IMR-90 (cell line): ENCODE measurements at regions not wholly inside any gene's neighbourhood (a gene's known extent, or its start where the extent isn't known, plus 50 kb on each side); places are given as distances from the start of the nearest gene placed in this dataset.

Experiments
- ATAC-seq: fragments of 200-7000 bp; cut with Tn5 transposase; 2 replicates; pipeline ENCODE4 v1.9.1; 2020; ENCODE audit warnings: low read depth, mild to moderate bottlenecking, moderate library complexity
- BruUV-seq: library from RNA; stranded (reverse); fragments of 400-500 nt; replicated peaks from 2 replicates; lab custom pipeline; 2021; lab: Mats Ljungman, UMichigan
- CTCF ChIA-PET: fragments of 300-600 bp; formaldehyde crosslinking; extraction: SDS; loops from one replicate; lab custom pipeline; 2021; ENCODE audit warnings: antibody characterized with exemption; lab: Yijun Ruan, JAX
- POLR2A ChIA-PET: fragments of 300-600 bp; sonication (Branson Sonifier 250); formaldehyde crosslinking; loops from one replicate; lab custom pipeline; 2022; ENCODE audit warnings: antibody characterized with exemption; ENCODE audit not compliant: unreplicated experiment; lab: Charles Lee
- DNase-seq: peaks from one replicate; pipeline ENCODE4 v3.0.0; 2013
- H2AFZ ChIP-seq: replicated peaks from 2 replicates; pipeline ENCODE3; 2013; ENCODE audit warnings: low read length, mild to moderate bottlenecking; ENCODE audit not compliant: poor library complexity
- H2AK5ac ChIP-seq: 2 replicates; pipeline ENCODE4 v1.6.1; 2013; ENCODE audit warnings: low read depth, low read length, inconsistent platforms
- H2AK9ac ChIP-seq: replicated peaks from 2 replicates; pipeline ENCODE3; 2013; ENCODE audit warnings: mild to moderate bottlenecking, low read depth, low read length, moderate library complexity; ENCODE audit not compliant: poor library complexity
- H2BK120ac ChIP-seq: 2 replicates; pipeline ENCODE4 v1.6.1; 2013; ENCODE audit warnings: low read depth, low read length, inconsistent platforms
- H2BK15ac ChIP-seq: 3 replicates; pipeline ENCODE4 v1.6.1; 2013; ENCODE audit warnings: low read depth, low read length, inconsistent platforms
- H2BK20ac ChIP-seq: 2 replicates; pipeline ENCODE4 v1.6.1; 2013; ENCODE audit warnings: low read depth, mild to moderate bottlenecking, inconsistent platforms, low read length, moderate library complexity
- H2BK5ac ChIP-seq: 2 replicates; pipeline ENCODE4 v1.6.1; 2013; ENCODE audit warnings: mild to moderate bottlenecking, low read depth, low read length, inconsistent platforms; ENCODE audit not compliant: poor library complexity, severe bottlenecking
- H3K14ac ChIP-seq: replicated peaks from 2 replicates; pipeline ENCODE4 v1.6.1; 2013; ENCODE audit warnings: low read depth, low read length, inconsistent platforms
- H3K18ac ChIP-seq: 2 replicates; pipeline ENCODE4 v1.6.1; 2013; ENCODE audit warnings: low read depth, low read length, control low read depth
- H3K23ac ChIP-seq: 2 replicates; pipeline ENCODE4 v1.6.1; 2013; ENCODE audit warnings: low read depth, low read length, inconsistent platforms
- H3K27ac ChIP-seq: 2 replicates; pipeline ENCODE4 v1.5.1; 2013; ENCODE audit warnings: mild to moderate bottlenecking, control low read depth, low read length; ENCODE audit not compliant: insufficient read depth
- H3K27me3 ChIP-seq: 2 replicates; pipeline ENCODE4 v1.6.1; 2013; ENCODE audit warnings: low read length; ENCODE audit not compliant: control insufficient read depth, insufficient read depth
- H3K36me3 ChIP-seq: 2 replicates; pipeline ENCODE4 v1.6.1; 2013; ENCODE audit warnings: low read length, mixed read lengths; ENCODE audit not compliant: control insufficient read depth, insufficient read depth
- H3K4ac ChIP-seq: 2 replicates; pipeline ENCODE4 v1.6.1; 2013; ENCODE audit warnings: low read depth, low read length, inconsistent platforms
- H3K4me1 ChIP-seq: 2 replicates; pipeline ENCODE4 v1.6.1; 2013; ENCODE audit warnings: low read length, mixed read lengths; ENCODE audit not compliant: control insufficient read depth, insufficient read depth
- H3K4me2 ChIP-seq: 2 replicates; pipeline ENCODE4 v1.6.1; 2013; ENCODE audit warnings: low read depth, mild to moderate bottlenecking, control low read depth, low read length, moderate library complexity
- H3K4me3 ChIP-seq: 2 replicates; pipeline ENCODE4 v1.5.1; 2013; ENCODE audit warnings: low read depth, mild to moderate bottlenecking, control low read depth, low read length, moderate library complexity; ENCODE audit not compliant: insufficient read depth
- H3K56ac ChIP-seq: 2 replicates; pipeline ENCODE4 v1.6.1; 2013; ENCODE audit warnings: low read length, inconsistent platforms; ENCODE audit not compliant: insufficient read depth; ENCODE audit errors: extremely low read depth
- H3K79me1 ChIP-seq, 2 experiments: 2 replicates each; pipeline ENCODE4 v1.6.1; 2013; ENCODE audit warnings: low read length in 2 of 2, inconsistent platforms in 1 of 2, low read depth in 1 of 2
- H3K9ac ChIP-seq: 2 replicates; pipeline ENCODE4 v1.6.1; 2013; ENCODE audit warnings: low read depth, low read length, control low read depth
- H3K9me1 ChIP-seq: 2 replicates; pipeline ENCODE4 v1.6.1; 2013; ENCODE audit warnings: low read length, inconsistent platforms; ENCODE audit not compliant: insufficient read depth
- H3K9me3 ChIP-seq: 2 replicates; pipeline ENCODE4 v1.6.1; 2013; ENCODE audit warnings: low read length; ENCODE audit not compliant: control insufficient read depth, insufficient read depth
- H4K20me1 ChIP-seq: 2 replicates; pipeline ENCODE4 v1.6.1; 2013; ENCODE audit warnings: low read length, inconsistent platforms; ENCODE audit not compliant: insufficient read depth
- H4K5ac ChIP-seq: 2 replicates; pipeline ENCODE4 v1.6.1; 2013; ENCODE audit warnings: mild to moderate bottlenecking, low read depth, low read length, control low read depth
- H4K8ac ChIP-seq, 2 experiments: 2 replicates each; pipeline ENCODE4 v1.6.1; 2013; ENCODE audit warnings: low read depth in 2 of 2, low read length in 2 of 2, control low read depth in 1 of 2, inconsistent platforms in 1 of 2
- H4K91ac ChIP-seq: 2 replicates; pipeline ENCODE4 v1.6.1; 2013; ENCODE audit warnings: low read depth, low read length, inconsistent platforms; ENCODE audit not compliant: insufficient read depth
- BHLHE40 ChIP-seq: fragments of 150-350 bp; IDR thresholded peaks from 2 replicates; pipeline ENCODE4 v1.6.1; 2016; ENCODE audit warnings: mild to moderate bottlenecking, low read depth, low read length
- CEBPB ChIP-seq: IDR thresholded peaks from 2 replicates; pipeline ENCODE4 v1.6.1; 2012; ENCODE audit warnings: low read depth, low read length, improper control_type of control experiment
- CHD1 ChIP-seq: IDR thresholded peaks from 2 replicates; pipeline ENCODE4 v1.6.1; 2012; ENCODE audit warnings: low read depth, low read length, improper control_type of control experiment
- CTCF ChIP-seq: conservative IDR thresholded peaks from 2 replicates; pipeline ENCODE4 v1.5.1; 2012; ENCODE audit warnings: mild to moderate bottlenecking, low read depth, low read length, improper control_type of control experiment
- ELK1 ChIP-seq: fragments of 150-350 bp; IDR thresholded peaks from 2 replicates; pipeline ENCODE4 v1.6.1; 2016; ENCODE audit warnings: low read depth, mild to moderate bottlenecking, low read length, moderate library complexity, borderline replicate concordance
- FOS ChIP-seq: fragments of 150-350 bp; IDR thresholded peaks from 2 replicates; pipeline ENCODE4 v1.6.1; 2016; ENCODE audit warnings: low read depth, low read length
- MAFK ChIP-seq: IDR thresholded peaks from 2 replicates; pipeline ENCODE4 v1.6.1; 2012; ENCODE audit warnings: low read depth, low read length, improper control_type of control experiment
- MAZ ChIP-seq: IDR thresholded peaks from 2 replicates; pipeline ENCODE4 v1.6.1; 2012; ENCODE audit warnings: low read depth, mild to moderate bottlenecking, low read length, improper control_type of control experiment, moderate library complexity, borderline replicate concordance
- MXI1 ChIP-seq: IDR thresholded peaks from 2 replicates; pipeline ENCODE4 v1.6.1; 2012; ENCODE audit warnings: low read depth, mild to moderate bottlenecking, low read length, moderate library complexity, borderline replicate concordance
- NFE2L2 ChIP-seq: fragments of 150-350 bp; IDR thresholded peaks from 2 replicates; pipeline ENCODE4 v1.6.1; 2016; ENCODE audit warnings: low read depth, mild to moderate bottlenecking, low read length
- POLR2A ChIP-seq: IDR thresholded peaks from 2 replicates; pipeline ENCODE4 v1.6.1; 2012; ENCODE audit warnings: mild to moderate bottlenecking, low read depth, low read length
- RAD21 ChIP-seq: IDR thresholded peaks from 2 replicates; pipeline ENCODE4 v1.6.1; 2012; ENCODE audit warnings: low read length, improper control_type of control experiment
- RCOR1 ChIP-seq: IDR thresholded peaks from 2 replicates; pipeline ENCODE4 v1.6.1; 2012; ENCODE audit warnings: mild to moderate bottlenecking, low read length, improper control_type of control experiment; ENCODE audit not compliant: insufficient replicate concordance
- RFX5 ChIP-seq: IDR thresholded peaks from 2 replicates; pipeline ENCODE4 v1.8.0; 2012; ENCODE audit warnings: low read depth, mild to moderate bottlenecking, low read length, moderate library complexity
- SMC3 ChIP-seq: fragments of 150-350 bp; IDR thresholded peaks from 2 replicates; pipeline ENCODE4 v1.6.1; 2016; ENCODE audit warnings: low read depth, mild to moderate bottlenecking, antibody characterized with exemption, low read length, moderate library complexity
- USF2 ChIP-seq: fragments of 150-350 bp; IDR thresholded peaks from 2 replicates; pipeline ENCODE4 v1.6.1; 2017; ENCODE audit warnings: mild to moderate bottlenecking, antibody characterized with exemption, low read length, low read depth
- WGBS, 2 experiments: methylation state at CpG; one replicate each; pipeline versions ENCODE4 v1.1.5 to v1.1.7; 2013; ENCODE audit warnings: missing lambda C conversion rate in 2 of 2; ENCODE audit not compliant: insufficient read length in 1 of 2; ENCODE audit errors: extremely low coverage in 2 of 2; 5-methylcytosine and 5-hydroxymethylcytosine counted together
- dilution Hi-C: fragments of 300-500 bp; cut with HindIII; formaldehyde crosslinking; loops from one replicate; pipeline ENCODE4 v1.14.3; 2018; ENCODE audit warnings: low sequenced_read_pairs; ENCODE audit not compliant: unreplicated experiment
- in situ Hi-C: fragments of 300-500 bp; cut with MboI; formaldehyde crosslinking; loops from 3 replicates; pipeline ENCODE4 v1.14.3; 2019; ENCODE audit warnings: low sequenced_read_pairs, inconsistent platforms, mixed read lengths
- intact Hi-C: fragments of 100-400 bp; cut with micrococcal nuclease; formaldehyde crosslinking; loops from 2 replicates; pipeline ENCODE4 v1.10.0; 2022

GRCh38 chr10:123472606-123473005 is 193.5 kb upstream of the GPR26 start:
- no peaks in the 10 kb centered on the region for H4K20me1 ChIP-seq
- no peak overlapping the region for H3K4me2 ChIP-seq
- H2AK5ac ChIP-seq = no peak overlapping the region
- dilution Hi-C loops (no loop called here), in situ Hi-C loops (no loop called here), intact Hi-C loops (no loop called here)
- H2AFZ ChIP-seq = no peak overlapping the region
- H3K27me3 ChIP-seq = no peaks in the 10 kb centered on the region
- H3K27ac ChIP-seq = no peak overlapping the region
- no peak overlapping the region for H4K91ac ChIP-seq
- no peaks in the 10 kb centered on the region for H3K79me1 ChIP-seq
- H3K36me3 ChIP-seq = no peaks in the 10 kb centered on the region
- H2AK9ac ChIP-seq = no peak overlapping the region
- H4K8ac ChIP-seq = no peak overlapping the region
- H3K23ac ChIP-seq = no peak overlapping the region
- H2BK5ac ChIP-seq = no peak overlapping the region
- DNase-seq (no peak), ATAC-seq (no peak)
- H3K4ac ChIP-seq = no peak overlapping the region
- H3K9me1 ChIP-seq = no peaks in the 10 kb centered on the region
- BruUV-seq = no TSS peak
- TF ChIP-seq MAFK (no peak), BHLHE40 (no peak), RAD21 (no peak), RFX5 (no peak), CHD1 (no peak), POLR2A (no peak), RCOR1 (no peak), FOS (no peak), CTCF (no peak), USF2 (no peak), MXI1 (no peak), NFE2L2 (no peak), ELK1 (no peak), MAZ (no peak), CEBPB (no peak), SMC3 (no peak)
- H3K9ac ChIP-seq = no peak overlapping the region
- H3K9me3 ChIP-seq = peaks cover 31% of the 10 kb centered on the region
- no peaks in the 10 kb centered on the region for H3K4me1 ChIP-seq
- H2BK15ac ChIP-seq = no peak overlapping the region
- no peak overlapping the region for H4K5ac ChIP-seq
- H3K4me3 ChIP-seq = no peak overlapping the region
- H2BK120ac ChIP-seq = no peak overlapping the region
- WGBS, 2 experiments = 3% methylated on average over 5 of the region's 9 CpGs; no CpG with 5 or more reads in 1 of the 2 experiments
- no peak overlapping the region for H2BK20ac ChIP-seq
- H3K56ac ChIP-seq = no peak overlapping the region
- ChIA-PET CTCF (no interaction called here), POLR2A (no interaction called here)
- H3K18ac ChIP-seq = no peak overlapping the region
- no peak overlapping the region for H3K14ac ChIP-seq
